ENCODE measurements at regions not wholly inside any gene's neighbourhood (a gene's known extent, or its start where the extent isn't known, plus 50 kb on each side); places are given as distances from the start of the nearest gene placed in this dataset.

DNA sequence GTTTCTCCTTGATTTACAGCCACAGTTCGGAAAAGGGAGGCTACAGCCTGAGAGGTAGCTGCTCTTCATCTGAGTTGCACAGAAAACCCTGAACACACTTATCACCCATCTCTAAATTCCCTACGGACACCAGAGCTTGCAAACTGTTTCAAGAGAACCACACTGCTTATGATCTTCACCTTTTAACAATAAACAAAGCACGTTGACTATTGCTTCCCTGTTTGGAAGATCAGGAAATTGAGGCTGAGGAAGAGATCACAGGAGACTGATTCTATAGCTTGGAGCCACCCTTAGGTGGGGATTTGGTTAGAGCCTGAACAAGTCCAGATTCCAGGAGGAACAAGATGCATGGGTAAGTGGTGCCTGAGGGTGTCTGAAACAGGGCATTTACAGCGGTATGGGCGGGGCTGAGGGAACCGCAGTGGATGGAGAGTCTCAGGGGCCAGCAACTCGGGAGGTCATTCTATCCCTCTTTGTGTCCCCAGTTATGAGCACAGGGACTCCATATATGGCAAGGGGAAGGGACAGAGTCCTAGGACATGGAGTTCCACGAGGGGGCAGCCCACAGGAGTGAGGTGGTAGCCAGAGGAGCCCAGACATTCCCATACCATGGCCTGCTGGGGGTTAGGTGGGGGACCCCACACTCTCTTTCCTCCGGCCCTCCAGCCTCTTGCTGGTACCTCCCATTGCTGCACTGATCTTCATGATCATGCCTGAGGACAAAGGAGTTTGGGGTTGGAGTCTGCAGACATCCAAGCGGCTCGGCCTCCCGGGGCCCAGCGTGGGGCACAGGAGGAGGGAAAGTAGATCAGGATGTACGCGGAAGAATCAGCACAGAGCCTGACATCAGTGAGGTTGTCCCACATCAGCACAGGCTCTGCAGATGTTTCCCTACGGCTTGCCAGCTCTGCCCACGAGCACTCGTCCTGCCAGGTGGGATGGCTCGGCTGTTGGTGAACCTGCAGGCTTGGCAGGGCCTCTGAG lies 162.3 kb upstream of the ZNF536 start:
- DNase-seq (ENCODE audit: low read depth in 4 of 4, low spot score in 3 of 4): no peak

DNA sequence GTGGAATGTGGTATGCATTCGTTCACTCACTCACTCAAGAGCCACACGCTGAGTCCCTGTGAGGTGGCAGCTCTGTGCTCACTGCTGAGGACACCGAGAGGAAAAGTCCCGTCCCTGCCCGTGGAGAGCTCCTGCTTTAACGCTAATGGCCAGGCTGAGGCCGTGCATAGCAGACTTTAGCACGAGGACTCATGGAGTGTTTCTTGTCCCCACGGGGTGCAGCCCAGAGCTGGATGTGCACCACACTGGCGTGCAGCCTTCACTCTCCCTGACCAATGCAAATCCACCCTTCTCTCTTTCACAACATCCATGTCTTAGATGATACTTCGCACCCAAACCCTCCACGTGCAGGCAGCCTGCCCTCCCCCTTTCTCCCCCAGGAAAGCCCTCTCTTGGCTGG lies 159.6 kb upstream of the ZNF536 start:
- DNase-seq (ENCODE audit: low read depth in 4 of 4, low spot score in 3 of 4): no peak

DNA sequence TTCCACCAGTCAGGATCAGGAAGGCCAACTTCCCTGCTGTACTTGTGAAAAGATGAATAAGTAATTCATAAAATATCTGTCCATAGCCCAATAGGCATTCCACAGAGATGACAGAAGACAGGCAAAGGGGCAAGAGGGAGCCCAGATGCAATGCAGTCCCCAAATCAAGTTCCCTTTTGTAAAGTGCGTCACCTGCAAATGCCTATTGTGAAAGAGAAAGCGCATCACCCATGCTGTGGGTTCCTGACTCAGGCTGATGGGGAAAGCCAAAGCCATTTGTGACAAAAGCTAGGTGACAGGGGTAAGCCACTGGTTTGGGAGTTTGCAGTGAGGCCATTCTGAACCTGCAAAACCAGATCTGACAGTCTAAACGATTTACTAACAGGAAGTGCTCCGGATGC lies 157.5 kb upstream of the ZNF536 start:
- DNase-seq (ENCODE audit: low read depth in 4 of 4, low spot score in 3 of 4): no peak

DNA sequence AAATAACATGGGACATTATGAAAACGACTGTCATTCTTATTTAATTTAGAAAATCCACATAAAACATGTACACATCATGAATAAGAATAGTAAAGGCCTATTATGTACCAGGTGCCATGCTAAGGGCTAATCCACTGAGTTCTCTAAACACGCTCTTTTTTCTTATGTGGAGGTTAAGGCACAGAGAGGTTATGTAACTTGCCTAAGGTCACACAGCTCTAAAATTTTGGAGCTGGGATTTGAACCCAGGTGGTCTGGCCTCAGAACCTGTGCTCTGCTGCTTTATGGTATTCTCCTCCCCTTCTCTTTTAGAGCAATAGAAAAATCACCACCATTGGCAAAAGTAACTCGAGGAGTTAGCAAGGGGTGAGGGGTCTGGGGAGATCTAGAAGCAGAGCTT lies 156.9 kb upstream of the ZNF536 start:
- DNase-seq (ENCODE audit: low read depth in 4 of 4, low spot score in 3 of 4): no peak

DNA sequence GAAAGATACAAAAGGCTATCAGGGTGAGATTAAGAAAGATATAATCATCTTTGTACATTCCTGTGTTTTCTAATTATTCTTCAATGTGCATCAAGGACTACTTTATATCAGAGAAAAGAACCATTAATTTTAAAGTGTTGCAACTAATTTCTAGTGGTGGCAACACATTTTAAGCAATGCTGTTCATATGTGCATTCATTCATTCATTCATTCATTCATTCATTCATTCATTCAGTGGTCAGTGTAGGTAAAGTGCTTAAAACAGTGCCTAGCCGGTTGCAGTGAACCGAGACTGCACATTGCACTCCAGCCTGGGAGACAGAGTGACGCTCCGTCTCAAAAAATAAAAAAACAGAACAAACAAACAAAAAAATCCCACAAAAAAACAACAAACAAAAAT lies 155.7 kb upstream of the ZNF536 start:
- DNase-seq (ENCODE audit: low read depth in 4 of 4, low spot score in 3 of 4): no peak

DNA sequence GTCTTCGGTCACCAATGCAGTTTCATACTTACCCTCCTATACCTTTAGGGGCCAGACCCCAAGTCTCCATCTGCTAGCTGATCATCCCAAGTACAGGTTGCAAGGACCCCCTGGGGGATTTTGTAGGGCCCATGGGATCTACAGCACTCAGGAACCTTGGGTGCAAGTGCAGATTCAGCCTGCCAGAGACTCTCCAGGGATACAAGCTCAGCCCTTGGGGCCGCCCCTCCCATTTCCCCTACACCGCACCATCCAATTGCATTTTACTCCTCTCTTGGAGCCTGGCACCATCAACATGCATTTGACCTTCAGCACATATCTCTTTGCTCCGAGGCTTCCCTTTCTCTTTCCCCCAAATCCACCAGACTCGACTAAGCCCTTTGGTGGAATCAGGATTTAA lies 154.7 kb upstream of the ZNF536 start:
- no peak for DNase-seq (ENCODE audit: low read depth in 4 of 4, low spot score in 3 of 4)

DNA sequence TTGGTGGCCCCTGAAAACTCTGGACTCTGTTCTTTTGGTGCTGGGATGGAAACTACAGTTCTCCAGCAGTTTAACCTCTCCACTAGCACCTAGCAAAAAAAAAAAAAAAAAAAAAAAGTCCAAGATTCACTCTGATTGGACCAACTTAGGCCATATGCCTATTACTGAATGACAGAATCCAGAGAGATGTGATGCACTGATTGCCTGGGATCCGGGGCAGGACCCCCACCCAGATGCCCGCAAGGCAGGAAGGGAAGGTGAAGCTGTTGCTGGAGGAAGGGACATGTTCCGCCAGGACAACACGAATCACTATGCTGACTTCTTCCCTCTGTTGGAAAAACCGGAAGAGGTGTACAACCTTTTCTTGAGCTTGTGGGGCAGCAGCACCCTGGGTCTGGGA lies 152.5 kb upstream of the ZNF536 start:
- DNase-seq (ENCODE audit: low read depth in 4 of 4, low spot score in 3 of 4): no peak

DNA sequence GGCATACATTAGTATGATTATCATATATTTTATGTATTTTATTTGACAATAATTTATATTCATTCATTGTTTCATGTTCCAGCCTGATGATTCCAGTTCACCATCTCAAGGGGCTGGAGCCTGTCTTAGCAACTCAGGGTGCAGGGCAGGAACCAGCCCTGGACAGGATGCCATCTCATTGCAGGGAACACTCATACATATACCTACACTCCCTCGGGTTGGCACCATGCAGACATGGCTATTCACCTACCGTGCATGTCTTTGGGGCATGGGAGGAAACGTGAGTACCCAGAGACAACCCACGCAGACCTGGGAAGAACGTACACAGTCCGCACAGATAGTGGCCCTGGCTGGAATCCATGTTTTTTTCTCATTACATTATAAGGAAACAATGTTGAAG lies 151.0 kb upstream of the ZNF536 start:
- DNase-seq (ENCODE audit: low read depth in 4 of 4, low spot score in 3 of 4): no peak

DNA sequence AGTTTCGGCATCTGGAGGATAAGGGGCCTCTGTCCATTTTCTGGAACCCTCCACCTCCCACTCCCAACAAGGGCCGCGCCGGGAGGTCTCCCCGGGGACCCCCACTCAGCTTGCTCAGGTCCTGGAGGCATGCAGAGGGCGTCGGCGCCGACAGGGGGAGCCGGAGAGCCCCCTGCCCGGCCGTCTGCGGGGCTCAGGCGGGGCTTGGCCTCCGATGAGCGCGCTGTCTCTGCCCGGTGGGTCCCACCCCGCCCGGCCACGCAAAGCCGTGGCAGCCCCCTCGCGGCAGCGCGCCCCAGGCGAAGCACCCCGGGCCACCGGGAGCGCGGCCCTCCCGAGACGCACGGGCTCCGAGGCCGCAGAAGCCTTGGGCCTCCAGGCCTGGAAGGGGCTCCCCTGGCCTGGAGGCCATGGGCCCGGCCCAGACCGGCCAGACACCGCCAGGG lies 149.7 kb upstream of the ZNF536 start:
- DNase-seq (ENCODE audit: low read depth in 4 of 4, low spot score in 3 of 4): no peak

DNA sequence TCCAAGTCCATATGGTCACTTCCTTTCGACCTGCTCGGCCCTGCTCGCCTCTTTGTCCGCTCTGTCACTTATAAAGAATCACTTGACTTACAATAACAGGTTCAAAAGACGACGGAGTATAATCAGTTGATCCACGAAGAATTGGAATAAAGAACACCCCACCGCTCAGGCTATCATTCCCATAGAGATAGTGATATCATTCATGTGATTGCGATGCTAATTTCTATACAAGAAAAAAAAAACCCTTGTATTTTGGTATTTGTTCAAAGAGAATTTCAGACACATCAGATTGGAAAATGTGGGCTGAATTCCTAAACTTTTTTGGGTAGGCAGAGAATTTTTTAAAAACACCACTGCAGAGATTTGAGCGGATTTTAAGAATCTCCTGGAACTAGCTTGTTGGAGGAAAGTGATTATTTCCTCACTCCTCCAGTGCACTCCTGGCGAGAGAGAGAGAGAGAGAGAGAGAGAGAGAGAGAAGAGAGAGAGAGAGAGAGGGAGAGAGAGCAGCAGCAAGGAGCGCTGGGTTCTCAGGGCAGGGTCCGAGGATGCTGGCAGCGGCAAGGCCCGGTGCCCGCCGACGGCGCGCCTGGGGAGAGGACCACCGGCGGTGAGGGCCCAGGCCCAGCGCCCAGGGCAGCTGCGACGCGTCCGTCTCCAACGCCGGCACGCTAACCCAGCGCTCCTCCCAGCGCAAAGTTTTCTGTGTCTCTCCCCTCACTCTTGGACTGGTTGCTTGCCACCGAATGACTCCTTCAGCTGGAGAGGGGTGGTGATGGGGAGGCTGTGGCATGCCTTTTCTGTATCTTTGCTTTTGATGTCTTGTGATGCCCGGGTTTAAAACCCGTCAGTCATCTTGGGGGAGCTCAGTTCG lies 149.0 kb upstream of the ZNF536 start:
- no peak for DNase-seq (ENCODE audit: low read depth in 4 of 4, low spot score in 3 of 4)

DNA sequence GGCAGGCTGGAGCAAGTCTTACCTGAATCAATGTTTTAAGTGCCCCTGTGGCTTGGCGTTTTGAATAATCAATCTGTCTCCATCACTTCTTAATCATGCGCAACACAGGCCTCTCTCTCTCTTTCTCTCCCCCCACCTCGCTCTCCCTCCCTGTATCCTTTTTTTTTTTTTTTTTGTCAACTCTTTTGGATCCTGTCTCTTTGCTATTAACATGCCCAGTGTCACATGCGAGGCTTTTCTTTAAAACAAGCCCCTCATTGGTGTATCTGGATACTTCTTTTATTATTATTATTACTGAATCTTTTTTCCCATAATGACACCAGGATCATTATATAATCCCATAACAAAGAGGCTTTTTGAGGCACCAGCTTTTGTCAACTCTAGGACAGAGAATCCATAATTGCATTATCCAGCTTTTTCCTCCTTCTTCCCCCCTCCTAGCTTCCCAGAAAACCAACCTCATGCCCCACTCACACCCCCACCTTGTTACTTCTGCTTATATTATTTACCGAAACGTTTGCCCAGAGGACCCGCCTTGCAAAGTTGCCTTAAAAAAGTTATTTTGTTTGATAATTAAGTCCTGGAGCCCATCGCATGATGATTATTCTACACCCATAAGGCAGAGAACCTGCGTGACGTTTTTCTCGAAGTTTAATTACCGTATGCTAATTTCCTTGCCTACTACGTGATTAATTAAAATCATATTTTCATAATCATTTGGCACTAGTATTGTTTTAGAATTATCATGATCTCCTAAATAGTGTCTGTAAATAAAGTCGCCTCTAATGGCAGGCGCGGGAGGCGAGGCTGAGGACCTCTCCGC lies 148.1 kb upstream of the ZNF536 start:
- DNase-seq (ENCODE audit: low read depth in 4 of 4, low spot score in 3 of 4): no peak

DNA sequence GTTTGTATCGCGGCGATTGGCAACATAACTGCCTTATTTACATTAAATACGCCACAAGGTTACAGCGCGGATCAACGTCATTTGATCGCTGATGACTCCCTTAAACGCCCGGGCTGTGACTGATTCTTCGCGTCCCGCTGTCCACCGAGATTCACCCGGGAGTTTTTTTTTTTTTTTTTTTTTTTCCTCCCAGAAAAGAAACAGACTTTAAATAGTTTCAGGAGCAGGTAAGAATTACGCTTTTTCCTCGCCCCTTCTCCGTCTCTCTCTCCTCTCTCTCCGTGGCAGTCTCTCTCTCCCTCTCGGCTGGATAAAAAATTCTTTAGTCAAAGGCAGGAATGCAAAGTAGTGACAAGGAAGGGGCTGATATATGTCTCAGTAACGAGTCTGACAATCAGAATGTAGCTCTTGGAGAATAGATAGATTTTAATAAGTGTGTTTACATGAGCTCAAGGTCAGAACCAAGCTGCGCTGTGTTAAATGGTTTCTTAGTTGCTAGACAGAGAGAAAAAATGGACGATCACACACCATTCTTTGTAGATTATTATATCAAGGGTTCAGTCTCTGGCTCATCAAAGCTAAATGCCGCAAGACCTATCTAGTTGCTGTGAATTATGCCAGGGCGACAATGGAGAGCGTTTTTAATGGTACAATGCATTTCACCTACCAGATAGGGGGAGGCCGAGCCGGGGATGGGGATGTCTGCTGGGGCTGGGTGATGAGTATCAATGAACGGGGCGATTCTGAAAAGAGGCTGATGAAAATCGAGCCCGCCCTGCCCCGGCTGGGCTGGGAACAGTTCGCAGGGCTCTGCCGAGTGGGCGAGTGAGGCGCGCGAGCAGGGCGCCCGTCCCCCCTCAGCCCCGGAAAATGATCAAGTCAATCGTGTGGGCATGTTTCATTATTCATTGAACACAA lies 147.2 kb upstream of the ZNF536 start:
- no peak for DNase-seq (ENCODE audit: low read depth in 4 of 4, low spot score in 3 of 4)

DNA sequence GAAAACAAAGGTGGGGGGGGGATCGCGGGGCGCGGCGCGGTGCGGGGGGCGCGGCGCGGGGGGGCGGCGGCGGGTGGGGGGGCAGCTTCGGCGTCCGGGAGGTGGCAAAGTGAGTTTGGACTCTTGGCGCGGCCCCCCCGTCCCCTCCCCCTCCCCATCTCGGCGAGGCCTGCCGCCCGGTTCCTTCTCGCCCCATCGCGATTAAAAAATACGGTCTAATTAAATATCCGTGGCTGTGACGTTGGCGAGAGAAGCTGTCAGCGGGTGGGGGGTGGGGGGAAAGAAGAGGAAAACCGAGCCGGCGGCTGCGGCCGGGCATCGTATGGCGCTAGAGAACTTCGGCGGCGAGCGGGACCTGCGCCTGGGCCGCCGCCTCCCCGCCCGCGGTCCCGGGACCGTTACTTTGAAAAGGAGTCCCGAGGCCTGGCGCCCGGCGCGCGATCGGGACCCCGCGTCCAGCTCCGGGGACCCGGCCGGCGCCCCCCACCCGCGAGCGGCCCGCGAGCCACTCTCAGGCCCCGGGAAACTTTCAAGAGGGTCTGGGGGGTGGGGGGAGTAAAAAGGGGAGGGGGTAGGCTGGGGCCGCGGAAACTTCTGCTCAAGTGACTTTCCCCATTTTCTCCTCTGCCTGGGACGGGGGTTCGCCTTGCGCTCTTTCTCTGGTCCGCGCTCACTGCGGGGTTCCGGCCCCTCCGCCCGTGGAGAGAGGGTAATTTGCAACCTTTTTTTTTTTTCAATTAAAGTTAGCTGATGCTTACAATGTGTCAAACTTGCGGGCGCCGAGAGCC lies 146.3 kb upstream of the ZNF536 start:
- no peak for DNase-seq (ENCODE audit: low read depth in 4 of 4, low spot score in 3 of 4)

DNA sequence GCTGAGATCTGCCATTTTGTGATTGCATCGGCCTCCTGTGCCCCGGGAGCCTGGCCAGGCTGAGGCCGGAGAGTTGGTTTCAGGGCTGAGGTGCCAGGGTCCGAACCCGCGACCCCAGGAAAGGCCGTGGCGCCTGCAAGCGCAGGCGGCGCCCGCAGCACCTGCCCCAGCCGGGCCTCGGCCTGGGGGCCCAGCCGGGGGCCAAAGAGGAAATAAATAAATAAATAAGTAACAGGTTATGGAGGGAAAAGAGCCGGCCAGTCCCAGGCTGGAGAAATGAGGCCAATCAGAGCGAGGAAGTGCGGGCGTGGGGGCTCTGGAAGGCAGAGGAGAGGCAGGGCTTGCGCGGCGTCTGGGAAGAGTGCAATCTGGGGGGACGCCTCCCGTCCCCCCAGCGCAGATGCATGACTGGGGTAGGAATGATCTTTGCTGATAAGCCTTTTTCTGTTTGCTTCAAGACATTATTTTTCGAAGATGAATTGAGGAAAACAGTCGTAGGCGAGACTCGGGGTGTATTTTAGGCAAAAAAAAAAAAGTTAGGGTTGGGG lies 145.6 kb upstream of the ZNF536 start:
- DNase-seq (ENCODE audit: low read depth in 4 of 4, low spot score in 3 of 4): no peak

DNA sequence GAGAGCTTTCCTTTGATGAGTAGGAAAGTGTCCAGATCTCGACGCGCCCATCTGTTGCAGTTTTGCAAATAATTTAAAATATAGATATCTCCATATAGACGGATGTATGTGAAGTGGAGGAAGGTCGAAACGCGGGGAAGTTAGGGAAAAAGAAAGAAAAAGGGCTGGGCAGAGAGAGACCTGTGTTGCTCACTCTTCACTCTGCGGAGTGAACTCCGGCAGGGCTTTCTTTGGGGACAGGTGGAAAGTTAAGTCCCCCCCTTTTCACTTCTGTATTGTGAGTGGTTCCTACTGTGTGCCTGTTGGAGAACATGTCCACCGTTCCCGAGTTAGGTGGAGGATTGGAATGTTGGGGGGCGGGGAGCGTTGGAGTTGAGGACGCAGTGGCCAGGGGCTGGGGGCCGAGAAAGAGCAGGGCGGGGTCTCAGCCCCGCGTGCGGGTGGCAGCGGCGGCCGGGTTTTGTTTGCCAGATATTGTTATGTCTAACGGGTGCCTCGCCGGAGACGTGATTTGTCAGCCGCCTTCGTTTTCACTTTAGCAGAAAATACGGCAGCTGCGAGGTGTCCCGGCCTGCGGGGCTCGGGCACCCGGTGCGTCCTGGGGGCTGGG lies 145.1 kb upstream of the ZNF536 start:
- no peak for DNase-seq (ENCODE audit: low read depth in 4 of 4, low spot score in 3 of 4)

DNA sequence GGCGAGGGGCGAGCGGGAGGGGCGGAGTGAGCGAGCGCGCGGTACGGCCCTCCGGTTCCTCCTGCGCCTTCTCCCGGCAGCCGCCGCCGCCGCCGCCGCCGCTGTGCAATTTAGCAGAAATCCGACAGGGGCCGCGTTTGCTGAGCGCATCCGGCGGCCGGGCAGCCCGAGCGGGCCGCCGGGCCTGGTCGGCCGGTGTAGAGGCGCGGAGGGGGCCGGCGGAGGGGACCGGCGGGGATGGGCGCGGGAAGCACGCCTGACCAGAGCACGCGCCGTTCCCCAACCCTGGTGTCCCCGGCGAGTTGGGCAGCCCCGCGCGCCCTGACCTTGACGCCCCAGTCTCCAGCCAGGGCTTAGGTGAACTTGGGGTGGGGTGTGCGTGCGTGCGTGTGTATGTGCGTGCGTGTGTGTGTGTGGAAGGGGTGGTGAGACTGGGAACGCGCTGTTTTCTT lies 144.5 kb upstream of the ZNF536 start:
- no peak for DNase-seq (ENCODE audit: low read depth in 4 of 4, low spot score in 3 of 4)

DNA sequence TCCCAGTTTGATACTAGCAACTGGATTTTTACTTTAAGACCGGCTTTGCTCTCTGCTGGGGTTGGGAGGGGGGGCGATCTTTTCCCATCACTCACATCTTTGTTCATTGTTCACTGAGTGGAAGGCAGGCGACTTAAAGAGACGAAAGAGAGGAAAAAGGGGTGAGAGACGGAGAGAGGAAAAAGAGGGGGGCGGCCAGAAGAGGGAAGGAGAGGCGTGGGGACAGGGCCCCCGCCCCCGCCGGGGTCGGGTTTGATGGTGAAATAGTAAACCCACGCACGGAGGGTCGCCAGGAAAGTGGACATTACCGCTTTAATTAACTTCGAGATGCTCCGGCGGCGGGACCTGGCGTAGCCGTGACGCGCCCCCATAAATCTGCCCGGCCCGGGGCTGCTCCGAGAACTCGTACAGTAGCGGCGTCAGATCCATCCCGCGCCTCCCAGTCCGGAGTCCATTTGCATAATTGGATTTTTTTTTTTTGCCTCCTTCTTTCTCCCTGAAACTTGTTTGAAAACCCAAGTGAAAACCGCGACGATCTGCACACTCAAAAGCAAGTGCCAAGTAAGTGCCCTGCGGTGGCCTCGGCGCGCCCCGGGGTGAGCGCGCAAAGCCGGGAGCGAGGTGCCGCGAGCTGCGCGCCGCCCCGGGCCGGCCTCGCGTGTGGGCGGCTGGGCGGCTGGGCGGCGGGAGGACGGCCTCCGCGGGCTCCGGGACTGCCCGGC lies 143.9 kb upstream of the ZNF536 start:
- DNase-seq (ENCODE audit: low read depth in 4 of 4, low spot score in 3 of 4): no peak

Measured in left renal pelvis (tissue), 4 donors.